ENCODE measurements at regions not wholly inside any gene's neighbourhood (a gene's known extent, or its start where the extent isn't known, plus 50 kb on each side); places are given as distances from the start of the nearest gene placed in this dataset.

DNA sequence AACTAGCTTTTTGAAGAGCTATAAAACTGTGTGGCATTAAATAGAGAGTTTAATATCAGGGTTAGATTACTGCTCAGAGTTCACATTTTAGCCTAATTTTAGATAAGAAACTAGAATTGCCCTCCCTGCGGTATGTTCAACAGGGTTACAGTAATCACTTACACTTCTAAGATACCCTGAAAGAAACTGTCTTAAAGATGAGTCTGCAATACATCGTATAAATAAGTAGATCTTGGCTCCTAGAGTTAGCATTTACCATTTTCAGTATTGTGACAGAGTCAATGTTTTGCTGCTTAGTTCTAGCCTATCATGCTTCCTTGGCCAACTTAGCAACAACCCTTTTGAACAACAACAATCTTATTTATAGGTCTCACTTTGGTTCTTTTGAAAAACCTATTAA is 217.8 kb upstream of the NDST4 start:
- Histone ChIP-seq H3K27me3 (no peaks in the 10 kb centered on the region), H3K9me3 (no peaks in the 10 kb centered on the region), H3K36me3 (no peaks in the 10 kb centered on the region), H3K4me3 (no peak overlapping the region), H3K4me1 (no peaks in the 10 kb centered on the region), H3K27ac (no peak overlapping the region)
- intact Hi-C loops (cut with DNase I; ENCODE audit: low total_unique reads) (no loop called here), in situ Hi-C loops (cut with MboI; ENCODE audit: low pct_ligation_motif_present in 1 of 4, low pct_unique_long_range_greater_than_20kb in 1 of 4, low sequenced_read_pairs in 3 of 4) (no loop called here)
- WGBS, 2 donors (ENCODE audit: low coverage in 1 of 2), result 71 to 88% methylated on average over 2 of the region's 2 CpGs
- no peak for DNase-seq
- TF ChIP-seq POLR2AphosphoS5 (IDR thresholded peaks at IDR 0.05) (no peak), EP300 (IDR thresholded peaks at IDR 0.05; ENCODE audit: low read depth) (no peak), POLR2A (IDR thresholded peaks at IDR 0.05) (no peak)
- TF ChIP-seq, protein P1, sequence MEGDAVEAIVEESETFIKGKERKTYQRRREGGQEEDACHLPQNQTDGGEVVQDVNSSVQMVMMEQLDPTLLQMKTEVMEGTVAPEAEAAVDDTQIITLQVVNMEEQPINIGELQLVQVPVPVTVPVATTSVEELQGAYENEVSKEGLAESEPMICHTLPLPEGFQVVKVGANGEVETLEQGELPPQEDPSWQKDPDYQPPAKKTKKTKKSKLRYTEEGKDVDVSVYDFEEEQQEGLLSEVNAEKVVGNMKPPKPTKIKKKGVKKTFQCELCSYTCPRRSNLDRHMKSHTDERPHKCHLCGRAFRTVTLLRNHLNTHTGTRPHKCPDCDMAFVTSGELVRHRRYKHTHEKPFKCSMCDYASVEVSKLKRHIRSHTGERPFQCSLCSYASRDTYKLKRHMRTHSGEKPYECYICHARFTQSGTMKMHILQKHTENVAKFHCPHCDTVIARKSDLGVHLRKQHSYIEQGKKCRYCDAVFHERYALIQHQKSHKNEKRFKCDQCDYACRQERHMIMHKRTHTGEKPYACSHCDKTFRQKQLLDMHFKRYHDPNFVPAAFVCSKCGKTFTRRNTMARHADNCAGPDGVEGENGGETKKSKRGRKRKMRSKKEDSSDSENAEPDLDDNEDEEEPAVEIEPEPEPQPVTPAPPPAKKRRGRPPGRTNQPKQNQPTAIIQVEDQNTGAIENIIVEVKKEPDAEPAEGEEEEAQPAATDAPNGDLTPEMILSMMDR (IDR thresholded peaks at IDR 0.05), result no peak

DNA sequence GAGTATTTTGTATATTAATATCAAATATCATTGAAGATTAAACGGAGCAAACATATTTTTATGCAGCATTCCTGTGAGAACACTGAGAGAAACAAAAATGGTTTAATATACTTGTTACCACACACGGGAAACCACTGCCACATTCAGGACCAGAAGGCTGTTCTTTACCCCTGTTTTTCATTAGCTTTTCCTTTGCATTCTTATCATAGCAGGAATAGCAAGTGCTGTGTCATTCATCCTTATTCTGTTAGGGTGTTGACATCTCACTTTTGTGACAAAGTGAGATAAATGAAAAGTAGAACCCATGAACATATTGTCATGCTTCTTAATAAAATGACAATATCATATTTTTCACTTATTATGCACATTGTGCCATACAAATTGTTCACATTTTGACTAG is 212.4 kb upstream of the NDST4 start:
- WGBS, 2 donors (ENCODE audit: low coverage in 1 of 2), result 55 to 62% methylated on average over 2 of the region's 2 CpGs
- intact Hi-C loops (cut with DNase I; ENCODE audit: low total_unique reads), result no loop called here
- Histone ChIP-seq H3K36me3 (no peaks in the 10 kb centered on the region), H3K4me1 (no peaks in the 10 kb centered on the region), H3K4me3 (no peak overlapping the region), H3K27ac (no peak overlapping the region), H3K9me3 (no peaks in the 10 kb centered on the region), H3K27me3 (no peaks in the 10 kb centered on the region)
- no peak for TF ChIP-seq POLR2AphosphoS5 (IDR thresholded peaks at IDR 0.05)
- TF ChIP-seq EP300 (IDR thresholded peaks at IDR 0.05; ENCODE audit: low read depth), result no peak
- TF ChIP-seq, protein P1 (IDR thresholded peaks at IDR 0.05), result no peak
- no peak for TF ChIP-seq POLR2A (IDR thresholded peaks at IDR 0.05)
- DNase-seq, result no peak
- in situ Hi-C loops (cut with MboI; ENCODE audit: low pct_ligation_motif_present in 1 of 4, low pct_unique_long_range_greater_than_20kb in 1 of 4, low sequenced_read_pairs in 3 of 4), result no loop called here

DNA sequence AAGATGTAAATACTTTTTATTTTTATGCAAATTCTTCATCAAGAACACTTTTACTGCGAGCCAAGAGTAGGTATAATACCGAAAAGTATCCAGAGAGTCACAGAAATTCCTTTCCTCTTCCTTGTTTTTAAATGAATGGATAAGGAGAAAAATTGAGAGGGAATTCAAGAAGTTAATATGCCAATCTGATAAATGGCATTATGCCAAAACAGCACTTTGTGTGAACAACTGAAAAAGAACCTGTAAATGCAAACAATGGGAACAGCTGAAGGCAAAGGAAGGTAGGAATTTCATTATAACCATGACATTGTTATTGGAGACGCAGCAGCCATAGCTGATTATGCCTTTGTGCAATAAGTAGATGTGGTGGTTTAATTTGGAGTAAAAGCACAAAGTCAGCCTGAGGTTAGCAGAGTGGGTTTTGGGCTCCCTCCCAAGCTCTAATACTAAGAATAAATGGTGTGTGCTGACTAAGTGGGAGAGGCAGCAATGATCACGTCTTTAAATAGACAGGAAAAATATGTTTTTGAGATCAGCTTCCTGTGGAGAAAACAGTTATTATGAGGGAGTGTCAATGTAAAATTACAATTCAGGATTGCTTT is 209.8 kb upstream of the NDST4 start:
- no peak overlapping the region for H3K4me3 ChIP-seq
- in situ Hi-C loops (cut with MboI; ENCODE audit: low pct_ligation_motif_present in 1 of 4, low pct_unique_long_range_greater_than_20kb in 1 of 4, low sequenced_read_pairs in 3 of 4), result no loop called here

DNA sequence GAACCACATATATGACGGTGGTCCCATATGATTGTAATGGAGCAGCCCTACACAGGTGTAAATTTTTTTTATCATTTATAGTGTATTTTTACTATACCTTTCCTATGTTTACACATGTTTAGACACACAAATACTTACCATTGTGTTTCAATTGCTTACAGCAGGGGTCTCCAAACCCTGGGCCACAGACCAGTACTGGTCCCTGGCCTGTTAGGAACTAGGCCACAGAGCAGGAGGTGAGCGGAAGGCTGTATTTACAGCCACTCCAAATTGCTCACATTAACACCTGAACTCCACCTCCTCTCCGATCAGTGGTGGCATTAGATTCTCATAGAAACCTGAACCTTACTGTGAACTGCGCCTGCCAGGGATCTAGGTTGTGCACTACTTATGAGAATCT is 201.8 kb upstream of the NDST4 start:
- H3K27ac ChIP-seq, result no peak overlapping the region
- intact Hi-C loops (cut with DNase I; ENCODE audit: low total_unique reads), result no loop called here
- 83 to 90% methylated on average over 2 to 4 of the region's 4 CpGs for WGBS, 2 donors (ENCODE audit: low coverage in 1 of 2)
- no peak for DNase-seq
- TF ChIP-seq, protein P1 (IDR thresholded peaks at IDR 0.05), result no peak
- no peak for TF ChIP-seq POLR2AphosphoS5 (IDR thresholded peaks at IDR 0.05)
- no peak for TF ChIP-seq EP300 (IDR thresholded peaks at IDR 0.05; ENCODE audit: low read depth)
- TF ChIP-seq POLR2A (IDR thresholded peaks at IDR 0.05), result no peak
- H3K9me3 ChIP-seq, result no peaks in the 10 kb centered on the region
- no peak overlapping the region for H3K4me3 ChIP-seq
- no peaks in the 10 kb centered on the region for H3K4me1 ChIP-seq
- in situ Hi-C loops (cut with MboI; ENCODE audit: low pct_ligation_motif_present in 1 of 4, low pct_unique_long_range_greater_than_20kb in 1 of 4, low sequenced_read_pairs in 3 of 4), result no loop called here
- H3K36me3 ChIP-seq, result no peaks in the 10 kb centered on the region
- H3K27me3 ChIP-seq, result no peaks in the 10 kb centered on the region

More for the DNA sequence above, 209.8 kb upstream of the NDST4 start:
- no peaks in the 10 kb centered on the region for H3K9me3 ChIP-seq
- WGBS, 2 donors (ENCODE audit: low coverage in 1 of 2), result 61 to 78% methylated on average over 4 of the region's 4 CpGs
- H3K27me3 ChIP-seq, result no peaks in the 10 kb centered on the region
- H3K36me3 ChIP-seq, result no peaks in the 10 kb centered on the region
- no peak overlapping the region for H3K27ac ChIP-seq
- H3K4me1 ChIP-seq, result no peaks in the 10 kb centered on the region
- no peak for DNase-seq
- TF ChIP-seq, protein P1 (IDR thresholded peaks at IDR 0.05), result no peak
- TF ChIP-seq EP300 (IDR thresholded peaks at IDR 0.05; ENCODE audit: low read depth), result no peak
- TF ChIP-seq POLR2A (IDR thresholded peaks at IDR 0.05), result no peak
- no peak for TF ChIP-seq POLR2AphosphoS5 (IDR thresholded peaks at IDR 0.05)
- intact Hi-C loops (cut with DNase I; ENCODE audit: low total_unique reads), result no loop called here

Measured in transverse colon (tissue), 4 donors.